NCI-H146 treated with DMSO at 0.1 percent for 48 hours (cell line): ENCODE measurements at regions not wholly inside any gene's neighbourhood (a gene's known extent, or its start where the extent isn't known, plus 50 kb on each side); places are given as distances from the start of the nearest gene placed in this dataset.

Experiments used
- DNase-seq: peaks from one replicate; lab custom pipeline; 2025; ENCODE audit not compliant: unreplicated experiment; lab: John Stamatoyannopoulos, UW

- no peak for DNase-seq
Observed at GRCh38 chr11:69985641-69986439, 92.3 kb upstream of the ANO1 start.

DNA sequence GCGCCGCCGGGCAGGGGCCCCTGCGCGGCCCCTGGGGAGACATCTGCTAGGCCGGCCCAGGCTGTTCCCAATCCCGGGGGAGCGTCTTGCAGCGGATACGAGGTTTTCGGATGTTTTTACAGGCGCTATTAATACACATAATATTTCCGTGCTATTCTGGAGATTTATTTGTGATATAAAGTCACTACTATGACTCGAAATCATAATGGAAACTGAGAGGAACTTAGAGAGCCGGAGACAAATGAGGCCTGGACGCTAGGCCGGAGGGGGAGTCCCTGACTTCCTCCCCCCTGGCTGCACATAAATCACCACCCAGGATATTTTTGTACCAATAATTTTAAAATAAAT is 91.7 kb upstream of the ANO1 start:
- DNase-seq: no peak

DNA sequence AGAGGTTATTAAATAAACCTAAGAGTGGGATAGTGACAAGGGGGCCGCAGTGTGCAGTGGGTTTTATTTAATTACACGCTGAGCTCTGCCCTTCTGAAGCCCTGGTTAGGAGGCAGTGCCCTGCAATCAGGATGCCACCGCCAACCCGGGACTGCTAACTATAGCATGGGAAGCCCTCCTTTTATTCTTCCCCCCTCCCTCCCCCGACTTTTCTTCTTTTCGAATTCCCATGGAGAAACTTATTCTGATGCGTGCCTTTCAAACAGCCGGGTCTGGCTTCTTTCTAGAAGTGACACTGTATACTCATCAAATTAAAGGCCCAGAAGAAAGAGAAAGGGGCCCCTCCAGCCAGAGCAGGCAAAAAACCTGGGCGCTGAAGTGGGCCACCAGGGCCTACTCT is 91.3 kb upstream of the ANO1 start:
- no peak for DNase-seq

DNA sequence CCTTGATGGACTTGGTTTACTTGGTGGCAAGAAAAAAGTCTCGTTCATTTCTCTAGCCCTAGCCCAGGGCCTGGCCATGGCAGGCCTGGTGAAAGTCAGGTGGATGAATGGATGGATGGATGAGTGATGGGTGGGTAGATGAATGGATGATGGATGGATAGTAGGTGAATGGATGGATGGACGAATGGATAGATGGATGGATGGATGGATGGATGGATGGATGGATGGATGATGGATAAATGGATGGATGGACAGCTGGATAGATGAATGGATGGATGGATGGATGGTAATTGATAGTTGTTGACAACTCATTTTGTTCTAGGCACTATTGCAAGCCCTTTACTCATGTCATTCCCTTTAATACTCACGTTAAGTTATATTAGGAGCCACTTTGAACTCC is 86.1 kb upstream of the ANO1 start:
- no peak for DNase-seq

DNA sequence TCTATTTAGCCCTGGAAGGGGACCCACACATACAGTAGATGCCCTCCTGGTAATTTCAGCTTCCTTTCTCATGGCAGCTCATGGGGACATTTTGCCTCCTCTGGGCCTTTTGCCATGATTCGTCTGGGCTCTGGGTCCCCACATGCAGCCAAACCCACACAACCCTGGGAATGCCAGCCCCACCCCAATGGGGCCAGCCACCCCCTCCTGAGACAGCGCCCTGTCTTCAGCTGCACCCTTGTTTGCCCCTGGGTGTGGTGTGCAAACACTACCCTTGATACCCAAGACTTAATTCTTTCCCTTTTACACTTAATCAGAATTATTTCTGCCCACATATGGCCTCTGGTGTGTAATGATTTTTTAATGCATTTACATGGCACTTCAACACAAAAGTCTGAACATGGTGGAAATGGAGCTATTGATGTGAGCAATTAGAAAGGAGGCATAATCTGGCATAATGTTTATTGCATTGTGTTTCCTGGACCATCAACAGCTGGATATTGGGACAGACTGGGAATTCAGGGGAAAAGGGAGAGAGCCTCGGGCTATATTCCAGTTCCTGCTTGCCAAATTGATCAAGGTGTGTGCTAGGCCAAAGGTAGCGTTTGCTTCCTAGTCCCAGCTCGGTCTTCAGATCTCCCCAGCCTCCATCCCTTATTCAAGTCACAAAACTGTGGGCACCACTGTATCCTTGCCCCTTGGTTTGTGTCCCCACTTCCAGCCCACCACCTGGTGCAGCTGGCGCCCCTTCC is 85.0 kb upstream of the ANO1 start:
- DNase-seq: no peak

DNA sequence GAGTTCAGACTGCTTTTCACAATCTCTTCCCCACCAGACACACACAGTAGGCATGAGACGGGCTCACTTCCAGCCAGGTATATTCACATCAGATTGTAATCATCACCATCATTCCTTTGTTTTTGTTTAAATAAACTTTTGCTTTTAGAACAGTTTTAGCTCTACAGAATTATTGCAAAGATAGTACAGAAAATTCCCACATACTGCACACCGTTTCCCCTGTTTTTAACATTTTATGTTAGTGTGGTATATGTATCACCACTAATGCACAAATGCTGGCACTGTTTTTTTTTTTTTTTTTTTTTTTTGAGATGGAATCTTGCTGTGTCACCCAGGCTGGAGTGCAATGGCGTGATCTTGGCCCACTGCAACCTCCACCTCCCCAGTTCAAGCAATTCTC is 83.3 kb upstream of the ANO1 start:
- no peak for DNase-seq

GRCh38 chr11:69995697-69996096 is 82.4 kb upstream of the ANO1 start:
- DNase-seq: no peak

DNA sequence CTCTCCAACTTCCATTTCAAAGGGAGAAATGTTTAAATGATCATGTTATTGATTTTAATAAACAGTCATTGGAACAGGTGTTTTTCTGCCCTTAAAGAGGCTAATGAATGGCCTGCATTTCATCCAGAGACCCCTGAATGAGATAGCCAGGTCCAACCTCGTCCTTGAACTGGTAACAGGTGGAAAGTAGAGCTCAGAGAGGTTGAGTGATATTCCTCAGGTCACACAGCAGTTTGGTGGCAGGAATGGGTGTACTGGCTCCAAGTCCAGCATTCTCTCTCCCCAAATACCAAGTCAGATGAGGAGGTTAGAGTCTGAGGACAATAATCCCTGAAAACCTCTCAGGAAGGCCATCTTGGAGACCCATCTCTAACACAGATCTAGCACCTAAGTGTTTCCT is 81.7 kb upstream of the ANO1 start:
- DNase-seq: no peak

DNA sequence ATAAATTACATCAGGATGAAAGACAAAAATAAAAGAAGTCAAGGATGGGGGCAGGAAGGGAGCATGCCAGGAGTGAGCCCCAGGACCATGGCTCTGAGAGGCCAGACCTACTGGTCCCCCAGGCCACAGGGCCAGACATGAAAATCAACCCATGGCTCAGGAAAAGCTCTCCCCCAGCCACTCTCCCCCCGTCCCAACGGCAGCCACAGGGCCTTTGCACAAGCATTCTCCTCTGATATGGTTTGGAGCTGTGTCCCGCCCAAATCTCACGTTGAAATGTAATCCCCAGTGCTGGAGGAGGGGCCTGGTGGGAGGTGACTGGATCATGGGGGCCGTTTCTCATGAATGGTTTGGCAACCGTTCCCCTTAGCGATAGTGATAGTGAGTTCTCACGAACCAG is 80.8 kb upstream of the ANO1 start:
- no peak for DNase-seq

GRCh38 chr11:69999721-70000120 is 78.4 kb upstream of the ANO1 start:
- DNase-seq: no peak

- DNase-seq: no peak
Observed at GRCh38 chr11:70000228-70000627, 77.9 kb upstream of the ANO1 start.

DNA sequence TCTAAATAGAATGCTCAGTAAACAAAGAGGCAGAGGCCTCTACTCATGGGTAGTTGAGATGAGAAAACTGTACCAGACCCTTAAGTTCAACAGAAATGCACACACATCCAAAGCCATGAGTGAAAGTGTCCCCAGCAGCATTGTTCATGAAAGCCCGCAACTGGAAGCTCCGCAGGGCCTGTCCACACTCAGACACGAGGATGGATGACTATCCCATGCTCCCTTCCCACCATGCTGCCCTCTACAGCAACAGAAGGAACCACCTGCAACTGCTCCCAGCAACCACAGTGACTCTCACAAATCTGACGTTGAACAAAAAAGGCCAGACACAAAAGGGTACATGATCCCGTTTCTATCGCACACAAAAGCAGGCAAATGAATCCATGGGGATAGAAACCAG is 76.9 kb upstream of the ANO1 start:
- no peak for DNase-seq

GRCh38 chr11:70002433-70002832 is 75.7 kb upstream of the ANO1 start:
- DNase-seq: no peak

GRCh38 chr11:70005107-70005818 is 72.9 kb upstream of the ANO1 start:
- no peak for DNase-seq

DNA sequence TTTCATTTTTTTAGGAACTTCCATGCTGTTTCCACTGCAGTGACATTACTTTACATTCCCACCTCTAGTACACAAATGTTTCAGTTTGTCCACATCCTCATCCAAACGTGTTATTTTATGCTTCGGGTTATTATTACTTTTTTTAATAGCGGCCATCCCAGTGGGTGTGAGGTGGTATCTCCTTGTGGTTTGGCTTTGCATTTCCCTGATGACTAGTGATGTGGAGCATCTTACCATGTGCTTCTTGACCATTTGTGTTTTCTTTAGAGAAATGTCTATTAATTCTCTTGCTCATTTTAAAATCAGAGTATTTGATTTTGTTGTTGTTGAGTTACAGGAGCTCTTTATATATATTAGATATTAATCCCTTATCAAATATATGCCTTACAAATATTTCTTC is 70.3 kb upstream of the ANO1 start:
- DNase-seq: no peak

DNA sequence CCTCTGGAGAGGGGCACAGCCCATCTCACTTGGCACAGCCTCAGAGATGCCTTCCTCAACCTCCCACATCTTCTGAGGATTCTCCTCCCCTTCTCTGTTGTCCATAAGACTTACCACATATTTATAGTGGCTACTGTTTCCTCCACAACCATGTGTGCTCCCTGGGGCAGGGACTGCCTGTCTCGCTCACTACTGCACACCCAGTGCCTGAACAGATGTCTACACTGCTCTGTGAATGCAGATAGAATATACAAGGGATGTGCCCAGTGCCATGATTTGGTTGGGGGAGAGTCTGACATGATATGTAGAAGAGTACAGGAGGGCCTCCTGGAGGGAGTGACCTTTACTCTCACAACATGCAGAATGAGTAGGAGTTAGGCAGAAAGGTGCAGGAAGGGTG is 67.3 kb upstream of the ANO1 start:
- DNase-seq: no peak

DNA sequence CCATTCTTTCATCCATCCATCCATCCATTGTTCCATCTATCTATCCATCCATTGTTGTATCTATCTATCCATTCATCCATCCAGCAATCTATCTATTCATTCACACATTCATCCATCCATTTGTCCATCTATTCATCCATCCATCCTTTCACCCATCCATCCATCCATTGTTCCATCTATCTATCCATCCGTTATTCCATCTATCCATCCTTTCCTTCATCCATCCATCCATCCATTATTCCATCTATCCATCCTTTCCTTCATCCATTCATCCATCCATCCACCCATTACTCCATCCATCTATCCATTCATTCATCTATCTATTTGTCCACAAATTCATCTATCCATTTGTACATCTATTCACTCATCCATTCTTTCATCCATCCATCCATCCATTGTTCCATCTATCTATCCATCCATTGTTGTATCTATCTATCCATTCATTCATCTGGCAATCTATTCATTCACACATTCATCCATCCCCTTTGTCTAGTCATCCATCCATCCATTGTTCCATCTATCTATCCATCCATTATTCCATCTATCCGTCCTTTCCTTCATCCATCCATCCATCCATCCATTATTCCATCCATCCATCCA is 65.9 kb upstream of the ANO1 start:
- DNase-seq: no peak

- no peak for DNase-seq
Observed at GRCh38 chr11:70014291-70014690, 63.8 kb upstream of the ANO1 start.

DNA sequence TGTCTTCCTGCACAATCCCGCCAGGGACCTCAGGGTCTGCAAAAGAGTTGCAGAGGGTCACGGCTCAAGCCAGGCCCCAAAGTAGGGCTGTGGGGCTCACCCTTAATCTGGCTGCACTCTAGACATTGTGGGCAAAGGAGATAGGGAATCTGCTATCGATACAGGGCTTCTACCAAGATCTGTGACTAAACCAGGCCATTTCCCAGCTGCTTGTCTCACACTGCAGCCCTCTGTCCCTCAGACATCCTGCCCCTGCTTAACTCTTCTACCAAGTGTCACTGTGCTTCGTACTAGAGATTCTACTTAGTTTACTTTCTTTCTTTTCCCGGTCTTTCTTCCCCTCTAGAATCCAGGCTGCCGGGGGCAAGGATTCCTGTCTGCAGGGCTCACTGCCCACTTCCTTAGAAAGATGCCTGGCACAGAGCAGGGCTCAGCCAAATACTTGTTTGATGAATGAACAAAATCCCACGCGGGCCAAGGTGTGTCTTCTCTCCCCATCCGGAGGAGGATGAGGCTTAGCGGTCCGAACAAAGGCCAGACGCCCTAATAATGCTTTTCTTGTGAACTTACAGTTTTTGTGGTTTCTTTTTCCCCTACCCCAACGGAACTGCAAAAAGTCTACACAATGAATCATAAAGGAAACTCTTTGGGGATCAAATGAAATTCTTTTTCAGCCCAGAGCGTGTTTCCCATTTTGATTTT is 61.3 kb upstream of the ANO1 start:
- DNase-seq: no peak

DNA sequence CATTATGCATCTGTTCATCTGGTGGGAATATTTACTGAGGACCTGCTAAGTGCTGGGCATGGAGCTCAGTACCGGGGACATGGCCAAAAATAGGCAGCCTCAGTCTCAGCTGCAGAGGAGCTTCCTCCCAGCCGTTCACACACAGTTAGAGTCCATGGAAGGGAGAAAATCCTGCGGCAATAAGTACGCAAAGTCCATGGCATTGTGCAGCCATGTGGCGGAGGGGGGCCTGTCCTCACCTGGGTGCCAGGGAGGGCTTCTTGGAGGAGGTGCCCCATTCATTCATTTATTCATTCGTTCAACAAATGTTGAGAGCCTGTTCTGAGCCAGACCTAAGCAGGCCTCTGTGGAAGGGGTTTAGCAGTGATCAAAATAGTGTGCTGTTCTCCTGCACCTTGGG is 59.3 kb upstream of the ANO1 start:
- no peak for DNase-seq

DNA sequence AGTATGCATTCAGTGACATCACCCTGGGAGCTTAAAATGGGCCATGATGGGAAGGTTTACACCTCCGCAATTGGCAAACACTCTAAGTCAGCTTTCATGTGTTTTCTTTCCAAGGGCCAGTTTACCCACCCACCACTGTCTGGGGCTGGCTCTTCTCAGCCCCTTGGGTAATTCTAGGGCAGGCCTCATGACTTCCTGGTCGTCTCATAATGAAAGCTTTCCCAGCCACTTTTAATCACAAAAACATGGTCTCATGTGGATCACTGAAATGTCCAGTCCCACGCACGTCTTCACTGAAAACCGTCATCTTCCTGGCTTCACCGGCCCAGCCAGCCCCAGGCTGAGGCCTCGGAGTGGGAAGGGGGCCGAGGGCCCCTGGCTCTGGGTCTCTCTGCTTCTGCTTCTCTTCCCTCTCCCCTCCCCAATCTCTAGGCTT is 58.5 kb upstream of the ANO1 start:
- no peak for DNase-seq
